GM21723 (cell line): ENCODE measurements at regions not wholly inside any gene's neighbourhood (a gene's known extent, or its start where the extent isn't known, plus 50 kb on each side); places are given as distances from the start of the nearest gene placed in this dataset.

Source experiments
- ATAC-seq: cut with Tn5 transposase; IDR thresholded peaks from one replicate; pipeline ENCODE4 v1.9.1; 2021; ENCODE audit warnings: mild to moderate bottlenecking, moderate library complexity; ENCODE audit not compliant: unreplicated experiment

DNA sequence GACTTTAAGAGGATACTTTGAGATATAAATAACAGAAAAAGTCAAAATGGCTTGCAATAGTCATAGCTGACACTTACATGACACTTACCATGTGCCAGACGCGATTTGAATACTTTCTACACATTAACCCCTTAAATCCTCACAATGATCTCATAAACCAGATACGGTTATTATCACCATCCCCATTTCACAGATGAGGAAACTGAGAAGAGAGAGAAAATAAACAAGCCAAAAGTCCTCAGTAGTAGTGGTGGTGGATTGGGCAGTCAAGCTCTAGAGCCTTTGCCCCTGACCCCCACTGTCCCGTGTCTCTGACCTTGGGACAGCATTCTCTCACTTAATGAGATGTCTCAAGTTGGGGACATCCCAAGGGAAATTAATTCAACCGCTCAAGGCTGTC lies 105.2 kb upstream of the TAF1B start:
- ATAC-seq, result no peak

DNA sequence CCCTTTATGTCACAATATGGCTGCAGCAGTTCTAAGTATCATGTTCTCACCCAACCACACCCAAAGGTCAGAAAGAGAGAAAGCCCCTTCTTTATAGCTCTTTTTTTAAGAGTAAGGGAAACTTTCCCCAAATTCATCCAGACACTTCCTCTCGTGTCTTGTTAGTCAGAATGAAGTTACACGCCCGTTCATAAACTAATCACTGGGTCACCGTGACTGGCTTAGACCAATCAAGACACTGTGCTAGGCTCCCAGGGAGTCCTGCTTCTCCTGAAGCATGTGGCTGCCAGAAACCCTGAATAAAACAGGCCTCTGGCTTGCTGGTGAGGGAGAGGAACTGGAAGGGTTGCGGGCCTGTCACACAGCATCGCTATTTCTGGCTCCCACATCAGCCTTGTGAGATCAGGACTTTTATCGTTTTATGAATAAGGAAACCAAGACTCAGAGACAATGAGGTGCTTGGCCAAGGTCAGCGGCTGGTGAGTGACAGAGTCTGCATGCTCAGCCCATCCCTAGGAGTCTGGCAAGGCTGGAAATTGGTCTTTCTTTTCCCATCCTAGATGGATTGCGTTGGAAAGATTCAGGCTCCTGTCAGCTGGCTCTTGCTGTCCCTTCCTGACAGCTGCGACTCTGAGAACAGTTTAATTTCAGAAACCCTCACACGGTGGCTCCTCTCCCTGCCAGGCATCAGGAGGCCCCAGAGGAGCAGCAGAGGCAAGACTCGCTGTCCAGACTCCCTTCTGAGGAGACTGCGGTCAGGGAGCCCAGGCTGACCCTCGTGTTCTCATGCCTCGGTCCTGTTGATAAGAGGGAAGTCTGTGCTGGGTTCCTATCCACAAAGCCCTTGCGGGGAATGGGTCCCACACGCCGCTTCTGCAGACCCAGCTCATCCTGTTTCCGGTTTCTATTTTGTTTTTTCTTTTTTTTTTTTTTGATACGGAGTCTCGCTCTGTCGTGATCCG lies 104.5 kb upstream of the TAF1B start:
- no peak for ATAC-seq

DNA sequence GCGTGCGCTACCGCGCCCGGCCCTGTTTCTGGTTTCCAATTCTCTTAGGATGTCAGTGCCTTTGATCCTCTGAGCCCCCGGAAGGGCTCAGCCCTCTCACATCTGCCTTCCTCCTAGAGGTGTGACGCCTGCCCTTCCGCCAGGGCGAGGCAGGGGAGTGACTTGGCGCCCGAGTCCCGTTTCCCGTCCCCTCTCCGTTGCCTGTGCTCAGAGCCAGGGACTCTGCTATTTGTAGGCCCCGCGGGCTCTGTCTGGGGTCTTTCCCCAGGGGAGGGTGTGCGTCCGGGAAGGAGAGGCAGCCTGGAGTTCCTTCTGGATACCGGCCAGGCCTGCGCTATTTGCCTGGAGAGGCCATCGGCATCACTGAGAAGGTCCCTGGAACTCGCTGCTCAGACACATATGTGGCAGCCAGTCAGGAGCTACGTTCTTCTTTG lies 103.7 kb upstream of the TAF1B start:
- no peak for ATAC-seq

DNA sequence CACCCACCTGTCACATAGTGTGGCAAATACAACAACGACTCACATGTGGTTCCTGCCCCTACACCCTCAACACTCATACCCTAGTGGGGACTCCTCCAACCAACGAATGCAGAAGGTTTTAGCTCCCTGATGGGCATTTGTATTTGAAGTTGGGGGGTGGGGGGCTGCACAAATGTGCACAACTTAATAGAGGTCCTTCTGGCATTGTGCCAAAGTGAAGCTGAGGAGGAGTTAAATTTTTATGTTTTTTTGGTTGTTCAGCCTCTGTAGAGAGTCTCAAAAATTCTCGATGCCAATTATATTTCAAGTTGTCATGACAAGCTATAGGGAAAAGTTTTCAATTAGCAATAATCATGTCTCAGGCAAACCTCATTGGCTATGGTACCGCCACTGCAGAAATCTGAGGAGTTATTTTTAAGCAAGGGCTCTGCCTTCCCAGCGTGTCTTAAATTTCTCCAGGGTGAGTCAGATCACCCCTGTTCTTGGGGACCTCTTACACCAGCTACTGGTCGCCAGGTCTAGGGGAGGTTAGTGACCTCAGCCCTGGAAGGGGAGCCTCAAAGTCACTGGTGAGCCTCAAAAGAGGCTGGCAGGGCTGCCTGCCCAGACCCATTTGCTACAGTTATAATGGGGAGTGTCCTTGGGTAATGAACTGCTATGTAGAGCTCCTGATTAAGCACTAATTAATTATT lies 102.7 kb upstream of the TAF1B start:
- no peak for ATAC-seq

- no peak for ATAC-seq
Measured at GRCh38 chr2:9741110-9741509, 102.2 kb upstream of the TAF1B start.

DNA sequence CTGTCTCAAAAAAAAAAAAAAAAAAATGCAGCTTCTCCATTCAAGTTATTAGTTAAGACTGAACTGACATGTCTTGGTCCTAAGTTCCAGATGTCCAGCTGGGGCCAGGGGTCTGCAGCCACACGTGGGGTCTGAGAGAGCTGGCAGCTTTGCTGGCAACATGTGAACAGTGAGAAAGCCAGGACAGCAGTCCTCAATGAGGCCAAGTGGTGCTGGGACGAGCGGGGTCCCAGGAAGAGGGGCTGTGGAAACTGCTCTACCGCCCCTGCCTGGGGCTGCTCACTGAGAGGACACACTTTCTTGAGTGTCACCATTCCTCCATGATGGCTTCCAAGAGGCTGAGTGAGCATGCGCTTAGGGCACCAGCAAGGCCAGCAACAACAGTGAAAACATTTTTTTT lies 100.7 kb upstream of the TAF1B start:
- no peak for ATAC-seq

DNA sequence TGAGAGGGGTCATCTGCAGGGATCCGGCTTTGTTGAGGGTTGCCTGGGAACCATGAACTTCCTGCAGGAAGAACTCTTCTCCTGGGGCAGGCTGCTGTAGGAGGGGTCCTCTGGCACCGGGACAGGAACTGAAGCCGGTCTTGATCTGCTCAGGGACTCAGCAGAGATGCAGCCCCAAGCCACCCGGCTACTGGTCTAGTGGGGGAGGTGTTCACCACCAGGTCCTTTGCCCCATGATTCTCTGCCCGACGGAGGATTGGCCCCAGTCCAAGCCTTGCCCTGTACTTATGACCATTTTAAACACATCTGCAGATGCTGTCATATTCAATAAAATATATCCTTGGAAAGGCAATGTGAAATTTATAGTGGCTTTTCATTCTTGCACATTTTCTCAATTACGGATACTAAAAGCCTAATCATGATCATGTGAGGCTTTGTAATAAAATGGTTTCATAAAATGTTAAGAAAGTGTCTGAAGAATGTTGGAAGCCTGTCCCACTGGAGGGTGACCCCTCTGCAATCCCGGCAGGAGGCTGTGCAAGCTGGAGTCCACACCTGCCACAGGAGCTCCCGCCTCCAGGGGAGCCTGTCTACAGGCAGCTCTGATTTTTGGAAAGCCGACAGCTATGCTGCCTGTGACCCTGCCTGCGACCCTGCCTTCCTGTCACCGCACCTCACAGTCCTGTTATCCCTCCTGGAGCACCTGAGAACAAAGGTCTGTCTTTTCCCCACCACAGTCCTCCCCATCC lies 98.8 kb upstream of the TAF1B start:
- ATAC-seq, result no peak

DNA sequence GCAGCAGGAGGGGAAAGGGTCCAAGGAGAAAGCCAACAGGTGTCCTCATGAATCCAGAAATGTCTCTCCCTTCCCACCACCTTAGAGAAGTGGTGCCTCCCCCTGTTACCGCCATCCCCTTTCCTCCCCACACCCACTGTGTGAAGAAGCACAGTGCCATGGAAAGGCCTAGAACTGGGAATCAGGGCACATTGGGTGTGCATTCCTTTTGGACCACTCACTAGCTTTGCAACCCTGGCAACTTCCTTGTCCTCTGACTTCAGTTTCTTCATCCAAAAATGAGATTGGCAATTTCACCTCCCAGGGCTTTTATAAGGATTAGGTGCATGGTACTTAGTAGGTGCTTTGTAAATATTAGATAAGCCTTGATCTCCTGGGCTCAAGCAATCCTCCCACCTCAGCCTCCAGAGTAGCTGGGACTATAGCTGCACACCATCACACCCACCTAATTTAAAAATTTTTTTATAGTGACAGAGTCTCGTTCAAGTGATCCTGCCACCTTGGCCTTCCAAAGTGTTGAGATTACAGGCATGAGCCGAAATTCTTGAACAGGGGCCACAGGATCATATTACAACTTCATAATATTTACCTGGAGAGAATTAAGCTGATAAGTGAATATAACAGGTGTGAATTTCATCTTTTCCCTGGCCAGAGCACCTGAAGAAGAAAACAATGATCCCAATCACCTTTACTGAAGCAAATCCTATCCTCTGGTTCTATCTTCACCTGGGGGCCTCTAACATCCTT lies 97.9 kb upstream of the TAF1B start:
- ATAC-seq, result no peak

GRCh38 chr2:9747396-9747795 lies 95.9 kb upstream of the TAF1B start:
- no peak for ATAC-seq

DNA sequence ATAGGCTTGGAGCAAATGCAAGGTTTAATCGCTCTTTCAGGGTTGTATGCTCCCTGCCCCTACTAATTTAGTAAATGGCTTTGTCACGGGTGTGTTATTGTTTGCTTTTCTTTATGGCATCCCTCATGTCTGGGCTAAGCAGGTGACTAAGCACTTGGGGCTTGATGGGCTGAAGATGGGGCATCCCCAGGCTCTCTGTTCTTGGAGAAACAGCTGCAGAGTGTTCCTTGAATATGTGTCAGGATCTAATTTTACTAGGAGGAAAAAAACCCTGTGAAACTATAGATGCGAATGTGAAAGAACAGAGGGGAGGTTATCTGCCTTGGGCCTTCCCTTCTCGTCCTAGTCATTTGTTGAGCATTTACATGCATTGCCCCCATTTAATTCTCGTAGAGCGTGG lies 94.7 kb upstream of the TAF1B start:
- ATAC-seq, result peak; percentile 21

- ATAC-seq, result no peak
Measured at GRCh38 chr2:9749546-9750223, 93.6 kb upstream of the TAF1B start.

- no peak for ATAC-seq
Measured at GRCh38 chr2:9750224-9751215, 92.8 kb upstream of the TAF1B start.

DNA sequence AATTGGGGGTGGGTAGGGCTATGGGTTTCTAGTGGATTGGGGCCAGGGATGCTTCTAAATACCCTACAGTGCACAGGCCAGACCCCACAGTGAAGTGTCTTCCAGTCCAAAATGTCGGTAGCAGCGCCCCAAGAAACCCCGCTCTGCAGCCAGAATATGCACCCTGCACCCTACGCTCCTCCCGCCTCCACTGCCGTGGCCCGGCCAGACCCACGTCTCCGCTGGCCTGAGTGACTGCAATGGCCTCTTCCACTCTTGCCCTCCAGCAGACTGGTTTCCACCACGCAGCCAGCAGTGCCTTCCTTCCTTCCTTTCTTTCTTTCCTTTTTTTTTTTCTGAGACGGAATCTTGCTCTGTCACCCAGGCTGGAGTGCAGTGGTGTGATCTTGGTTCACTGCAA lies 91.4 kb upstream of the TAF1B start:
- no peak for ATAC-seq

GRCh38 chr2:9752441-9753275 lies 90.6 kb upstream of the TAF1B start:
- ATAC-seq, result peak; percentile 58

GRCh38 chr2:9753276-9753600 lies 90.0 kb upstream of the TAF1B start:
- peak; percentile 76 for ATAC-seq

- peak; percentile 36 for ATAC-seq
Measured at GRCh38 chr2:9753665-9754531, 89.4 kb upstream of the TAF1B start.

- no peak for ATAC-seq
Measured at GRCh38 chr2:9754532-9754887, 88.8 kb upstream of the TAF1B start.
